Type B pancreatic cell (in vitro differentiated cells): ENCODE measurements at regions not wholly inside any gene's neighbourhood (a gene's known extent, or its start where the extent isn't known, plus 50 kb on each side); places are given as distances from the start of the nearest gene placed in this dataset.

ENCODE experiments used
- DNase-seq: peaks from one replicate; pipeline ENCODE4 v3.0.0; 2021; ENCODE audit warnings: mixed read lengths; ENCODE audit not compliant: unreplicated experiment; ENCODE audit errors: extremely low spot score
- H3K27ac Mint-ChIP-seq: 2 replicates; pipeline ENCODE4 v1.8.0; 2021; ENCODE audit warnings: mild to moderate bottlenecking, mixed read lengths
- H3K27me3 Mint-ChIP-seq: 2 replicates; pipeline ENCODE4 v1.8.0; 2021; ENCODE audit warnings: mixed read lengths
- H3K36me3 Mint-ChIP-seq: 2 replicates; pipeline ENCODE4 v1.8.0; 2021; ENCODE audit warnings: mixed read lengths
- H3K4me1 Mint-ChIP-seq: one replicate; pipeline ENCODE4 v1.8.0; 2021; ENCODE audit warnings: mixed read lengths; ENCODE audit not compliant: unreplicated experiment
- H3K4me3 Mint-ChIP-seq: 2 replicates; pipeline ENCODE4 v1.8.0; 2021; ENCODE audit warnings: mild to moderate bottlenecking, mixed read lengths
- H3K9me3 Mint-ChIP-seq: 2 replicates; pipeline ENCODE4 v1.8.0; 2021; ENCODE audit warnings: mixed read lengths
- TF ChIP-seq, protein P1 (sequence below): fragments of 200-600 bp; sonication (generic); conservative IDR thresholded peaks from 2 replicates; pipeline ENCODE4 v1.5.0; 2021; ENCODE audit warnings: antibody characterized with exemption, mild to moderate bottlenecking

DNA sequence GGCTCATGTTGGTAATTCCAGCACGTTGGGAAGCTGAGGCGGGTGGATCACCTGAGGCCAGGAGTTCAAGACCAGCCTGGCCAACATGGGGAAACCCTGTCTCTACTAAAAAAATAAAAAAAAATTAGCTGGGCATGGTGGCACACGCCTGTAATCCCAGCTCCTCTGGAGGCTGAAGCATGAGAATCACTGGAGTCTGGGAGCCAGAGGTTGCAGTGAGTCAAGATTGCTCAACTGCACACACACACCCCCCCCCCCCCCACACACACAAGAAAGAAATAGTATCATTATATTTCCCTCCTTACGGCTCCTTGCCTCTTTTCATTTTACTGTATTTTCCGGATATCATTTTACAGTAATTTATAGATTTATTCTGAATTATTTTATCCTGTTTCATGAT is 963.1 kb upstream of the GOT2 start:
- no peaks in the 10 kb centered on the region for H3K36me3 Mint-ChIP-seq
- H3K27me3 Mint-ChIP-seq = no peaks in the 10 kb centered on the region
- H3K4me1 Mint-ChIP-seq = peaks cover 4% of the 10 kb centered on the region
- peaks cover 4% of the 10 kb centered on the region for H3K9me3 Mint-ChIP-seq
- DNase-seq = no peak
- TF ChIP-seq, protein P1, sequence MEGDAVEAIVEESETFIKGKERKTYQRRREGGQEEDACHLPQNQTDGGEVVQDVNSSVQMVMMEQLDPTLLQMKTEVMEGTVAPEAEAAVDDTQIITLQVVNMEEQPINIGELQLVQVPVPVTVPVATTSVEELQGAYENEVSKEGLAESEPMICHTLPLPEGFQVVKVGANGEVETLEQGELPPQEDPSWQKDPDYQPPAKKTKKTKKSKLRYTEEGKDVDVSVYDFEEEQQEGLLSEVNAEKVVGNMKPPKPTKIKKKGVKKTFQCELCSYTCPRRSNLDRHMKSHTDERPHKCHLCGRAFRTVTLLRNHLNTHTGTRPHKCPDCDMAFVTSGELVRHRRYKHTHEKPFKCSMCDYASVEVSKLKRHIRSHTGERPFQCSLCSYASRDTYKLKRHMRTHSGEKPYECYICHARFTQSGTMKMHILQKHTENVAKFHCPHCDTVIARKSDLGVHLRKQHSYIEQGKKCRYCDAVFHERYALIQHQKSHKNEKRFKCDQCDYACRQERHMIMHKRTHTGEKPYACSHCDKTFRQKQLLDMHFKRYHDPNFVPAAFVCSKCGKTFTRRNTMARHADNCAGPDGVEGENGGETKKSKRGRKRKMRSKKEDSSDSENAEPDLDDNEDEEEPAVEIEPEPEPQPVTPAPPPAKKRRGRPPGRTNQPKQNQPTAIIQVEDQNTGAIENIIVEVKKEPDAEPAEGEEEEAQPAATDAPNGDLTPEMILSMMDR = no peak
- no peak overlapping the region for H3K27ac Mint-ChIP-seq
- H3K4me3 Mint-ChIP-seq = no peak overlapping the region

DNA sequence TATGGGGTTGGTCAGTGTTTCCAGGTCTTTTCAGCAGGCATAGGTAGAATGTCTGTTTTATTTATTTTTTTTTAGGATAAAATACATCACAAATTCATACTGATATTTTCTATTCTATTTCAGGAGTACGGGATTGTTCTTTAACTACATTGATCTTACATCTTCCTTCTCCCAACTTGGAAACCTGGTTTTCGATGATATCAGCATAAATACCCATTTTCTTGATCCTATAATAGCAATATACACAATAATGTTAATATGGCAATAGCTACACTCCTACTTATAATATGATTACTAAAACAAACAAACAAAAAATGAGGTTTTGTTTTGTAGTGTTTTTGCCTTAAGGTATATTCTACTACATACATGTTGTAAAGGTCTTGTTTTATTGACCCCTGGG is 962.4 kb upstream of the GOT2 start:
- H3K4me3 Mint-ChIP-seq = no peak overlapping the region
- H3K27me3 Mint-ChIP-seq = no peaks in the 10 kb centered on the region
- H3K27ac Mint-ChIP-seq = no peak overlapping the region
- no peak for DNase-seq
- TF ChIP-seq, protein P1 = no peak
- H3K4me1 Mint-ChIP-seq = no peaks in the 10 kb centered on the region
- H3K9me3 Mint-ChIP-seq = peaks cover 4% of the 10 kb centered on the region
- no peaks in the 10 kb centered on the region for H3K36me3 Mint-ChIP-seq

DNA sequence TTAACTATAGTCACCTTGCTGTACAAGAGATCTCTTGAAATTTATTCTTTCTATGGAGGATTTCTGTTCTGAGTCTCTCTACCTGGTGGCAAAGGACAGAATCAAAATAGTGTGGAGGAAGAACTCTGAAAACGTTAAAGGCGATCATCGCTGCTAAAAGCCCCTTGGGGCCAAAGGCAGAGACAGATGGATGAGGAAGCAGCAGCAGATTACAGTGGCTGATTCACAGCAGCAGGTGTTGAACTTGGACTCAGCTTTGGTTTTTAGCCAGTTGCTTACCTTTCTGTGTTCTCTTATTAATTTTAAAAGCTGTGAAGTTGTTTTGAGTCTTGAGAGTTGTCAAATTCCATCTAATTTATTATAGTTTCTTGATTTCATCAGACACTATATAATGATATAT is 956.1 kb upstream of the GOT2 start:
- Mint-ChIP-seq H3K27me3 (no peaks in the 10 kb centered on the region), H3K36me3 (no peaks in the 10 kb centered on the region), H3K9me3 (peaks cover 4% of the 10 kb centered on the region), H3K4me1 (no peaks in the 10 kb centered on the region), H3K4me3 (no peak overlapping the region), H3K27ac (no peak overlapping the region)
- TF ChIP-seq, protein P1 = no peak
- no peak for DNase-seq

DNA sequence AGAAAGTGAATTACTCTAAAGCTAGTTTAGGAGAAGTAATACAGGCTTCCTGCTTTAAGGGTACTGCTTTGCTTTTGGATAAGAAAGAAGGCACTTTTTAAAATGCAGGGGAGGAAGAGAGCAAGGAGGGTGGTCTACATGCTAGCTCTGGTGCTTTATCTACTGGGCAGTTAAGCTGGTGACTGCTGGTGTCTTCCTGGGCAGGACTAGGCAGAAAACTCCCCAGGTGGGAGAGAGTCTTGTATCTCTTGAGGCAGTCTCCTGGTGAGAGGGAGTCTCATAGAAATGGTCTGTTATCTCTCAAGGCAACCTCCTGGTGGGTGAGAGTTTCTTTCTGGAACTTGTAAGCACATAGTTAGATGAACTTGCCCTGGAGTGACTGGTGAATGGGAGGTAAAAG is 953.9 kb upstream of the GOT2 start:
- Mint-ChIP-seq H3K27me3 (no peaks in the 10 kb centered on the region), H3K27ac (no peak overlapping the region), H3K36me3 (no peaks in the 10 kb centered on the region), H3K4me3 (no peak overlapping the region), H3K4me1 (no peaks in the 10 kb centered on the region), H3K9me3 (no peaks in the 10 kb centered on the region)
- no peak for DNase-seq
- TF ChIP-seq, protein P1 = no peak

DNA sequence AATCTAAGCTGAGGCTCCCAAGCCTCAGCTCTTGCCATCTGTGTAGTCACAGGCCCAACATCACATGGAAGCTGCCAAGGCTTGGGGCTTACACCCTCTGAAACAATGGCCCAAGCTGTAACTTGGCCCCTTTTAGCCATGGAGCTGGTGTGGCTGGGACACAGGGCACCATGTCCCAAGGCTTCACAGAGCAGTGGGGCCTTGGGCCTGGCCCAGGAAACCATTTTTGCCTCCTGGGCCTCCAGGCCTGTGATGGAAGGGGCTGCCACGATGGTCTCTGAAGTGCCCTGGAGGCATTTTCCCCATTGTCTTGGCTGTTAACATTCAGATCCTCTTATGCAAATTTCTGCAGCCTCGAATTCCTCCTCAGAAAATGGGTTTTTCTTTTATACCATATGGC is 952.3 kb upstream of the GOT2 start:
- TF ChIP-seq, protein P1 = no peak
- no peak for DNase-seq
- Mint-ChIP-seq H3K27me3 (no peaks in the 10 kb centered on the region), H3K27ac (no peak overlapping the region), H3K4me3 (no peak overlapping the region), H3K9me3 (no peaks in the 10 kb centered on the region), H3K36me3 (no peaks in the 10 kb centered on the region), H3K4me1 (no peaks in the 10 kb centered on the region)

DNA sequence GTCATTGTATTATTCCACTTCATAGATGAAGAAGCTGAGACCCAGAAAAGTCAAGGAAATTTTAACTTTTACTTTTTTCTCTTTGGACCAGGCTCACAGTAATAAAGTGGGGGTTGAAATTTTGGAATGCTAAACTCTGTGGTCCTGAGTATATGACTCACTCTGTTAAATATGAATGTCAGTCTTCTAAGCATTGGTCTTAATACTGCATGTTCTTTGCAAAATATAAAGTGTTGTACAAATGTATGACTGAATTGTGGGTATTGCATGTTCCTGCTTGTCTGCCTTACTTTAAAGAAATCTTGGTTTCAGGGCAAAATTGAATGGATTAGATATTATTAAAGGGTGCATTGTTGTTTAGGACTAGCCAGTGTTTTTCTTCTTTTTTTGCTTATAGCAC is 950.8 kb upstream of the GOT2 start:
- Mint-ChIP-seq H3K9me3 (no peaks in the 10 kb centered on the region), H3K36me3 (no peaks in the 10 kb centered on the region), H3K27ac (no peak overlapping the region), H3K27me3 (no peaks in the 10 kb centered on the region), H3K4me1 (no peaks in the 10 kb centered on the region), H3K4me3 (no peak overlapping the region)
- TF ChIP-seq, protein P1 = no peak
- DNase-seq = no peak
